Astrocyte (in vitro differentiated cells and primary cell): ENCODE measurements at regions not wholly inside any gene's neighbourhood (a gene's known extent, or its start where the extent isn't known, plus 50 kb on each side); places are given as distances from the start of the nearest gene placed in this dataset.

Source experiments
- DNase-seq: peaks from one replicate; pipeline ENCODE4 v3.0.0-alpha.2; 2010; ENCODE audit warnings: low read depth
- FAIRE-seq: peaks from 2 replicates; lab custom pipeline; 2011; peaks lifted over from hg19 to GRCh38; lab: Jason Lieb, UNC
- H2AFZ ChIP-seq: 2 replicates; pipeline ENCODE4 v1.6.0; 2012; ENCODE audit warnings: low read depth, low read length, inconsistent platforms
- H3K27ac ChIP-seq: 2 replicates; pipeline ENCODE4 v1.5.1; 2011; ENCODE audit warnings: low read depth, low read length, inconsistent platforms
- H3K27me3 ChIP-seq: 2 replicates; pipeline ENCODE4 v1.6.0; 2011; ENCODE audit warnings: low read length, inconsistent platforms; ENCODE audit not compliant: insufficient read depth
- H3K36me3 ChIP-seq: 2 replicates; pipeline ENCODE4 v1.5.1; 2011; ENCODE audit warnings: low read length, inconsistent platforms; ENCODE audit not compliant: insufficient read depth
- H3K4me1 ChIP-seq: 2 replicates; pipeline ENCODE4 v1.5.1; 2011; ENCODE audit warnings: low read length, inconsistent platforms; ENCODE audit not compliant: insufficient read depth
- H3K4me2 ChIP-seq: 2 replicates; pipeline ENCODE4 v1.6.0; 2012; ENCODE audit warnings: low read length, inconsistent platforms
- H3K4me3 ChIP-seq: 2 replicates; pipeline ENCODE4 v1.5.1; 2011; ENCODE audit warnings: low read depth, mild to moderate bottlenecking, low read length, inconsistent platforms; ENCODE audit not compliant: insufficient read depth
- H3K79me2 ChIP-seq: 2 replicates; pipeline ENCODE4 v1.6.0; 2012; ENCODE audit warnings: mild to moderate bottlenecking, low read length, inconsistent platforms; ENCODE audit not compliant: insufficient read depth
- H3K9ac ChIP-seq: 2 replicates; pipeline ENCODE4 v1.6.0; 2012; ENCODE audit warnings: mild to moderate bottlenecking, low read length, inconsistent platforms
- H3K9me3 ChIP-seq: 2 replicates; pipeline ENCODE4 v1.5.1; 2012; ENCODE audit warnings: low read depth, mild to moderate bottlenecking, low read length, inconsistent platforms; ENCODE audit not compliant: insufficient read depth
- H4K20me1 ChIP-seq: 2 replicates; pipeline ENCODE4 v1.6.0; 2012; ENCODE audit warnings: low read length, inconsistent platforms; ENCODE audit not compliant: insufficient read depth
- H3K27ac Mint-ChIP-seq: one replicate; pipeline ENCODE4 v1.8.0; 2021; ENCODE audit warnings: mild to moderate bottlenecking, mixed read lengths; ENCODE audit not compliant: unreplicated experiment
- H3K27me3 Mint-ChIP-seq: one replicate; pipeline ENCODE4 v1.8.0; 2021; ENCODE audit warnings: low read depth, mixed read lengths; ENCODE audit not compliant: unreplicated experiment
- H3K36me3 Mint-ChIP-seq: one replicate; pipeline ENCODE4 v1.8.0; 2021; ENCODE audit warnings: low read depth, mixed read lengths; ENCODE audit not compliant: unreplicated experiment
- H3K4me1 Mint-ChIP-seq: one replicate; pipeline ENCODE4 v1.8.0; 2021; ENCODE audit warnings: low read depth, mixed read lengths; ENCODE audit not compliant: unreplicated experiment
- H3K4me3 Mint-ChIP-seq: one replicate; pipeline ENCODE4 v1.8.0; 2021; ENCODE audit warnings: mild to moderate bottlenecking, moderate library complexity, mixed read lengths; ENCODE audit not compliant: unreplicated experiment
- H3K9me3 Mint-ChIP-seq: one replicate; pipeline ENCODE4 v1.8.0; 2021; ENCODE audit warnings: mild to moderate bottlenecking, mixed read lengths; ENCODE audit not compliant: unreplicated experiment
- CTCF ChIP-seq: IDR thresholded peaks from 2 replicates; pipeline ENCODE4 v1.5.1; 2011; ENCODE audit warnings: low read depth, mild to moderate bottlenecking, inconsistent platforms, low read length, moderate library complexity; ENCODE audit not compliant: insufficient read depth
- EZH2 ChIP-seq: IDR thresholded peaks from 2 replicates; pipeline ENCODE4 v1.6.1; 2012; ENCODE audit warnings: mild to moderate bottlenecking, low read length, inconsistent platforms; ENCODE audit not compliant: insufficient read depth

GRCh38 chr6:144345451-144345850 is 60.3 kb downstream of the UTRN start:
- H3K27ac ChIP-seq, result no peak overlapping the region
- no peaks in the 10 kb centered on the region for H3K9me3 Mint-ChIP-seq
- H3K4me3 Mint-ChIP-seq, result no peak overlapping the region
- no peaks in the 10 kb centered on the region for H3K27me3 ChIP-seq
- no peaks in the 10 kb centered on the region for H3K36me3 ChIP-seq
- no peaks in the 10 kb centered on the region for H3K9me3 ChIP-seq
- no peak overlapping the region for H3K9ac ChIP-seq
- TF ChIP-seq EZH2 (no peak), CTCF (no peak)
- peaks cover 41% of the 10 kb centered on the region for H3K4me1 Mint-ChIP-seq
- no peak for DNase-seq
- no peak for FAIRE-seq
- H3K4me1 ChIP-seq, result peaks cover 27% of the 10 kb centered on the region
- H3K4me2 ChIP-seq, result no peak overlapping the region
- no peaks in the 10 kb centered on the region for H4K20me1 ChIP-seq
- H3K4me3 ChIP-seq, result no peak overlapping the region
- no peaks in the 10 kb centered on the region for H3K27me3 Mint-ChIP-seq
- peaks cover 49% of the 10 kb centered on the region for H3K79me2 ChIP-seq
- H3K27ac Mint-ChIP-seq, result peak overlapping the region; percentile 10
- peaks cover 8% of the 10 kb centered on the region for H3K36me3 Mint-ChIP-seq
- no peak overlapping the region for H2AFZ ChIP-seq

GRCh38 chr6:144346719-144347447 is 61.7 kb downstream of the UTRN start:
- Histone ChIP-seq H3K4me1 (peaks cover 31% of the 10 kb centered on the region), H3K4me3 (peak overlapping the region; percentile 13), H3K9me3 (no peaks in the 10 kb centered on the region), H3K4me2 (peak overlapping the region; percentile 72), H3K36me3 (no peaks in the 10 kb centered on the region), H2AFZ (peak overlapping the region; percentile 44), H3K27ac (peak overlapping the region; percentile 60), H4K20me1 (no peaks in the 10 kb centered on the region), H3K27me3 (no peaks in the 10 kb centered on the region), H3K79me2 (peaks cover 48% of the 10 kb centered on the region), H3K9ac (peak overlapping the region; percentile 45)
- no peaks in the 10 kb centered on the region for H3K9me3 Mint-ChIP-seq
- no peaks in the 10 kb centered on the region for H3K27me3 Mint-ChIP-seq
- DNase-seq, result peak; percentile 82
- H3K27ac Mint-ChIP-seq, result peak overlapping the region; percentile 92
- H3K4me3 Mint-ChIP-seq, result no peak overlapping the region
- no peak for FAIRE-seq
- H3K4me1 Mint-ChIP-seq, result peaks cover 52% of the 10 kb centered on the region
- TF ChIP-seq CTCF, result no peak
- no peak for TF ChIP-seq EZH2
- H3K36me3 Mint-ChIP-seq, result peaks cover 8% of the 10 kb centered on the region

GRCh38 chr6:144347448-144347759 is 62.3 kb downstream of the UTRN start:
- Histone ChIP-seq H3K79me2 (peaks cover 47% of the 10 kb centered on the region), H3K9me3 (no peaks in the 10 kb centered on the region), H3K4me2 (peak overlapping the region; percentile 72), H3K27me3 (no peaks in the 10 kb centered on the region), H3K36me3 (no peaks in the 10 kb centered on the region), H3K4me1 (peaks cover 31% of the 10 kb centered on the region), H4K20me1 (no peaks in the 10 kb centered on the region), H2AFZ (no peak overlapping the region), H3K4me3 (peak overlapping the region; percentile 13), H3K9ac (peak overlapping the region; percentile 45), H3K27ac (peak overlapping the region; percentile 60)
- Mint-ChIP-seq H3K27me3 (no peaks in the 10 kb centered on the region), H3K4me3 (peak overlapping the region; percentile 41), H3K27ac (peak overlapping the region; percentile 92), H3K9me3 (no peaks in the 10 kb centered on the region), H3K36me3 (peaks cover 8% of the 10 kb centered on the region), H3K4me1 (peaks cover 58% of the 10 kb centered on the region)
- FAIRE-seq (no peak), DNase-seq (no peak)
- no peak for TF ChIP-seq CTCF
- TF ChIP-seq EZH2, result no peak
